Progenitor cell of endocrine pancreas (in vitro differentiated cells): ENCODE measurements at regions not wholly inside any gene's neighbourhood (a gene's known extent, or its start where the extent isn't known, plus 50 kb on each side); places are given as distances from the start of the nearest gene placed in this dataset.

ENCODE experiments used
- DNase-seq: peaks from one replicate; pipeline ENCODE4 v3.0.0; 2021; ENCODE audit warnings: low spot score; ENCODE audit not compliant: unreplicated experiment
- H3K27ac Mint-ChIP-seq: 2 replicates; pipeline ENCODE4 v1.8.0; 2021; ENCODE audit warnings: mild to moderate bottlenecking, moderate library complexity, mixed read lengths
- H3K27me3 Mint-ChIP-seq: 2 replicates; pipeline ENCODE4 v1.8.0; 2021; ENCODE audit warnings: mixed read lengths
- H3K36me3 Mint-ChIP-seq: 2 replicates; pipeline ENCODE4 v1.8.0; 2022; ENCODE audit warnings: mixed read lengths; ENCODE audit not compliant: insufficient read depth
- H3K4me1 Mint-ChIP-seq: 2 replicates; pipeline ENCODE4 v1.8.0; 2021; ENCODE audit warnings: low read depth, mixed read lengths
- H3K4me3 Mint-ChIP-seq: 2 replicates; pipeline ENCODE4 v1.8.0; 2021; ENCODE audit warnings: low read depth, mild to moderate bottlenecking, moderate library complexity, mixed read lengths
- H3K9me3 Mint-ChIP-seq: 2 replicates; pipeline ENCODE4 v1.8.0; 2021; ENCODE audit warnings: low read depth, mixed read lengths
- CTCF ChIP-seq: fragments of 200-600 bp; sonication (generic); IDR thresholded peaks from one replicate; pipeline ENCODE4 v1.5.0; 2021; ENCODE audit warnings: antibody characterized with exemption, mild to moderate bottlenecking; ENCODE audit not compliant: unreplicated experiment

- TF ChIP-seq CTCF: no peak
- no peaks in the 10 kb centered on the region for H3K4me1 Mint-ChIP-seq
- H3K27ac Mint-ChIP-seq: no peak overlapping the region
- DNase-seq: no peak
- no peaks in the 10 kb centered on the region for H3K36me3 Mint-ChIP-seq
- H3K27me3 Mint-ChIP-seq: no peaks in the 10 kb centered on the region
- no peak overlapping the region for H3K4me3 Mint-ChIP-seq
- no peaks in the 10 kb centered on the region for H3K9me3 Mint-ChIP-seq
Measured at GRCh38 chr21:16073586-16073985, 343.8 kb downstream of the USP25 start.

- no peak overlapping the region for H3K27ac Mint-ChIP-seq
- no peak overlapping the region for H3K4me3 Mint-ChIP-seq
- no peak for TF ChIP-seq CTCF
- no peaks in the 10 kb centered on the region for H3K36me3 Mint-ChIP-seq
- no peak for DNase-seq
- no peaks in the 10 kb centered on the region for H3K4me1 Mint-ChIP-seq
- no peaks in the 10 kb centered on the region for H3K27me3 Mint-ChIP-seq
- no peaks in the 10 kb centered on the region for H3K9me3 Mint-ChIP-seq
Measured at GRCh38 chr21:16074950-16075489, 345.2 kb downstream of the USP25 start.

- DNase-seq: no peak
- no peak for TF ChIP-seq CTCF
- Mint-ChIP-seq H3K36me3 (no peaks in the 10 kb centered on the region), H3K9me3 (no peaks in the 10 kb centered on the region), H3K4me1 (no peaks in the 10 kb centered on the region), H3K27me3 (no peaks in the 10 kb centered on the region), H3K27ac (no peak overlapping the region), H3K4me3 (no peak overlapping the region)
Measured at GRCh38 chr21:16075649-16076282, 346.0 kb downstream of the USP25 start.

- no peak overlapping the region for H3K27ac Mint-ChIP-seq
- no peaks in the 10 kb centered on the region for H3K9me3 Mint-ChIP-seq
- H3K4me3 Mint-ChIP-seq: no peak overlapping the region
- H3K4me1 Mint-ChIP-seq: no peaks in the 10 kb centered on the region
- H3K27me3 Mint-ChIP-seq: no peaks in the 10 kb centered on the region
- no peaks in the 10 kb centered on the region for H3K36me3 Mint-ChIP-seq
- DNase-seq: no peak
- no peak for TF ChIP-seq CTCF
Measured at GRCh38 chr21:16076465-16076864, 346.7 kb downstream of the USP25 start.

GRCh38 chr21:16078382-16078781 is 348.6 kb downstream of the USP25 start:
- H3K27ac Mint-ChIP-seq: no peak overlapping the region
- no peaks in the 10 kb centered on the region for H3K36me3 Mint-ChIP-seq
- H3K4me3 Mint-ChIP-seq: no peak overlapping the region
- no peaks in the 10 kb centered on the region for H3K4me1 Mint-ChIP-seq
- no peak for TF ChIP-seq CTCF
- no peak for DNase-seq
- H3K27me3 Mint-ChIP-seq: no peaks in the 10 kb centered on the region
- peaks cover 3% of the 10 kb centered on the region for H3K9me3 Mint-ChIP-seq
